Activated CD4-positive, alpha-beta T cell treated with anti-CD3 and anti-CD28 coated beads, Interleukin-2, amount 50 U/mL, for 24 hours (primary cell): ENCODE measurements at regions not wholly inside any gene's neighbourhood (a gene's known extent, or its start where the extent isn't known, plus 50 kb on each side); places are given as distances from the start of the nearest gene placed in this dataset.

Experiments used
- DNase-seq, 2 donors: peaks; one replicate each; pipeline ENCODE4 v3.0.0-alpha.2; 2020; ENCODE audit warnings: low read depth in 1 of 2, low spot score in 1 of 2

- no peak for DNase-seq
These were observed 445.4 kb downstream of the GALC start for GRCh38 chr14:87547536-87547935.

- DNase-seq = no peak
These were observed 450.7 kb downstream of the GALC start for GRCh38 chr14:87542288-87542687.

- DNase-seq = no peak
These were observed 452.6 kb downstream of the GALC start for GRCh38 chr14:87540339-87540738.

- no peak for DNase-seq
These were observed 463.9 kb downstream of the GALC start for GRCh38 chr14:87529081-87529480.

- DNase-seq = no peak
These were observed 466.3 kb downstream of the GALC start for GRCh38 chr14:87526731-87527130.

- DNase-seq = no peak
These were observed 469.0 kb downstream of the GALC start for GRCh38 chr14:87524011-87524410.

GRCh38 chr14:87522575-87522974, 470.4 kb downstream of the GALC start:
- no peak for DNase-seq

- DNase-seq = no peak
These were observed 484.6 kb downstream of the GALC start for GRCh38 chr14:87508333-87508732.

GRCh38 chr14:87503711-87504110, 489.3 kb downstream of the GALC start:
- no peak for DNase-seq

GRCh38 chr14:87497301-87497700, 495.7 kb downstream of the GALC start:
- no peak for DNase-seq

- DNase-seq = no peak
These were observed 499.0 kb downstream of the GALC start for GRCh38 chr14:87494010-87494409.

GRCh38 chr14:87492561-87492960, 500.4 kb downstream of the GALC start:
- DNase-seq = no peak

GRCh38 chr14:87491816-87492215, 501.2 kb downstream of the GALC start:
- DNase-seq = no peak

- DNase-seq = no peak
These were observed 503.7 kb downstream of the GALC start for GRCh38 chr14:87489196-87489819.

GRCh38 chr14:87483271-87484260, 509.4 kb downstream of the GALC start:
- no peak for DNase-seq

- DNase-seq = no peak
These were observed 524.5 kb downstream of the GALC start for GRCh38 chr14:87468531-87468930.

GRCh38 chr14:87467578-87467977, 525.4 kb downstream of the GALC start:
- no peak for DNase-seq

- DNase-seq = no peak
These were observed 527.2 kb downstream of the GALC start for GRCh38 chr14:87465770-87466169.

GRCh38 chr14:87461704-87462103, 531.3 kb downstream of the GALC start:
- DNase-seq = no peak

- no peak for DNase-seq
These were observed 535.3 kb downstream of the GALC start for GRCh38 chr14:87457720-87458119.

- no peak for DNase-seq
These were observed 542.8 kb downstream of the GALC start for GRCh38 chr14:87450193-87450592.

GRCh38 chr14:87449016-87449415, 544.0 kb downstream of the GALC start:
- DNase-seq = no peak
